Vagina (tissue), 2 donors: ENCODE measurements at regions not wholly inside any gene's neighbourhood (a gene's known extent, or its start where the extent isn't known, plus 50 kb on each side); places are given as distances from the start of the nearest gene placed in this dataset.

Experiments used
- DNase-seq, 2 donors: peaks; one replicate each; pipeline ENCODE4 v3.0.0-alpha.2; 2017; ENCODE audit errors: extremely low spot score in 2 of 2
- H3K27ac ChIP-seq: fragments of 200-600 bp; sonication (generic); one replicate; pipeline ENCODE4 v1.5.1; 2019
- H3K27me3 ChIP-seq: fragments of 200-600 bp; sonication (generic); one replicate; pipeline ENCODE4 v1.5.1; 2019
- H3K36me3 ChIP-seq, 2 donors: fragments of 200-600 bp; sonication (generic); one replicate each; pipeline ENCODE4 v1.5.1; 2017 to 2019
- H3K4me1 ChIP-seq: fragments of 200-600 bp; sonication (generic); one replicate; pipeline ENCODE4 v1.5.1; 2019
- H3K4me3 ChIP-seq, 2 donors: fragments of 200-600 bp; sonication (generic); 1 replicate in 1 of 2; 2 replicates in 1 of 2; pipeline ENCODE4 v1.5.1; 2016 to 2019
- H3K9me3 ChIP-seq: fragments of 200-600 bp; sonication (generic); one replicate; pipeline ENCODE4 v1.5.1; 2019
- CTCF ChIP-seq, 3 experiments: fragments of 450-650 bp in 2 of 3; fragments of 200-600 bp in 1 of 3; sonication (generic) in 1 of 3; IDR thresholded peaks; one replicate each; pipeline ENCODE4 v1.5.1; 2017 to 2019; ENCODE audit warnings: antibody characterized with exemption in 3 of 3, mild to moderate bottlenecking in 2 of 3, moderate library complexity in 2 of 3
- POLR2A ChIP-seq, 2 donors: fragments of 450-650 bp; IDR thresholded peaks; one replicate each; pipeline ENCODE4 v1.6.1; 2017; ENCODE audit warnings: antibody characterized with exemption in 2 of 2, mild to moderate bottlenecking in 2 of 2, moderate library complexity in 2 of 2
- POLR2AphosphoS5 ChIP-seq, 2 donors: sonication (generic); formaldehyde crosslinking; IDR thresholded peaks; one replicate each; pipeline ENCODE4 v1.9.0; 2017; ENCODE audit warnings: antibody characterized with exemption in 2 of 2, mild to moderate bottlenecking in 2 of 2, low read depth in 1 of 2; ENCODE audit not compliant: insufficient read depth in 1 of 2
- intact Hi-C: fragments of 100-400 bp; cut with DNase I; formaldehyde crosslinking; loops from one replicate; pipeline ENCODE4 v1.15.1; 2023

DNA sequence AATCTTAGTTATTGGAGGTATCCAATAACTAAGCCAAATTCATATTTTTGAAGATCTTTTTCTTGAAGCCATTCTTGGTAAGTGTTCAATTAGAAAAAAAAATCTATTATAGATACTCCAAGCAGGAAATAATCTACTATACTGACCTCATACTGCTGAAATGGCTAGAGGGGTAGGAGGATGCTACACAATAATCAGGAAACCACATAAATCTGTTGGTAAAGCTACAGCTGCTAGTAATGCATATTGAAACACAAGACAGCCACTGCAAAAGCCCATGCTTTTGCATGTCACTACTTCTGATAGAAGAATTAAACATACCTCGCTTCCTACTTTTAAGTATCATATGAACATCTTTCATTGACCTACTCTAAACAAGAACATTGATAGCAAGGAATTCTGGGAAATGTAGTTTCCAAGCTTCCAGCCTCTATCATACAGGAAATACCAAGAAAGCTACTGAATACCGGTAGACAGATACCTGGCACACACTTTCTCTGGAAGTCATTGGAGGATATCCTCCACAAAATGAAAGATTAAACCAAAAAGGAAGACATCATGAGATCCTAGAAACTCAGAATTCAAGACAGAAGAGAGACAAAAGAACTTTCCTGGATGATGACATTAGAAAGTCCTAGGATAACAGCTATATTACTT, 103.0 kb upstream of the VAV3 start:
- H3K4me1 ChIP-seq = peaks cover 8% of the 10 kb centered on the region
- H3K4me3 ChIP-seq = no peak overlapping the region
- H3K27me3 ChIP-seq = no peaks in the 10 kb centered on the region
- TF ChIP-seq CTCF (IDR thresholded peaks at IDR 0.05) (no peak), POLR2A (IDR thresholded peaks at IDR 0.05) (no peak)
- intact Hi-C loops = no loop called here
- H3K36me3 ChIP-seq = no peaks in the 10 kb centered on the region
- H3K27ac ChIP-seq = no peak overlapping the region
- no peak for DNase-seq
- no peaks in the 10 kb centered on the region for H3K9me3 ChIP-seq

DNA sequence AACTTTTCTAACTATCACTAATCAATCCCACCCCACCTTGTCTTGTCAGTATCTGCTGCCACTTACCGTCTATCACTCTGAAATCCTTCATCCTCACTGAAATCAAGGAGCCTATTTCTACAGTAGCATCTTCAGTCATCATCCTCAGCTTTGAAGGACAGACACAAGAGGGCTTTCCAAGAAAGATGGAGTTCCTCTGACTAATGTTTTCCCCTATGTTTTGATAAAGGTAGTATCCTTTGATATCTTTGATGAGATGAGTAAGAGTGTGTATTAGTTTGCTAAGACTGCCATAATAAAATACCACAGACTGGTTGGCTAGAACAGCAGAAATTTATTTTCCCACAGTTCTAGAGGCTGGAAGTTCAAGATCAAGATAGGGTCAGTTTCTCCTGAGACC, 101.8 kb upstream of the VAV3 start:
- Histone ChIP-seq H3K9me3 (no peaks in the 10 kb centered on the region), H3K27me3 (no peaks in the 10 kb centered on the region), H3K27ac (no peak overlapping the region), H3K36me3 (no peaks in the 10 kb centered on the region), H3K4me3 (no peak overlapping the region), H3K4me1 (peaks cover 8% of the 10 kb centered on the region)
- TF ChIP-seq POLR2AphosphoS5 (IDR thresholded peaks at IDR 0.05; ENCODE audit: insufficient read depth in 1 of 2, low read depth in 1 of 2) (no peak), CTCF (IDR thresholded peaks at IDR 0.05) (no peak), POLR2A (IDR thresholded peaks at IDR 0.05) (no peak)
- intact Hi-C loops = no loop called here
- no peak for DNase-seq

DNA sequence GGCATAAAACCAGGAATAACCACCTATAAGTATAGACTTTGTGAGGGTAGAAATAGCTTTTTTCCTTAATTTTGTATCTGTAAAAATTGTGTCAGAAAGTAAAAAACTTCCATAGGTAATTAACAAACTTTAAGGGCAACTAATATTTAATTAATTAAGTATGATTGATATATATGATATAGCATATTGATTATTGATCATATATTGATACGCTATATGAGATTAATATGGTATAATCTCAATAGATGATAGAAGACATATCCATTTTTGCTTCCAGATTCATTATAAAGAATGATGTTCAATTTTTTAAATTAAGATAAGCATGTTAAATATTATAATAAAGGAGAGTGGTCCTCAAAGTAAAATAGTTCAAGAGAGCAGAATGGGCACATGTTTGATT, 99.3 kb upstream of the VAV3 start:
- Histone ChIP-seq H3K36me3 (no peaks in the 10 kb centered on the region), H3K4me1 (no peaks in the 10 kb centered on the region), H3K27me3 (no peaks in the 10 kb centered on the region), H3K4me3 (no peak overlapping the region), H3K27ac (no peak overlapping the region), H3K9me3 (no peaks in the 10 kb centered on the region)
- no peak for DNase-seq
- TF ChIP-seq POLR2AphosphoS5 (IDR thresholded peaks at IDR 0.05; ENCODE audit: insufficient read depth in 1 of 2, low read depth in 1 of 2) = no peak
- no peak for TF ChIP-seq POLR2A (IDR thresholded peaks at IDR 0.05)
- no peak for TF ChIP-seq CTCF (IDR thresholded peaks at IDR 0.05)
- intact Hi-C loops = no loop called here

DNA sequence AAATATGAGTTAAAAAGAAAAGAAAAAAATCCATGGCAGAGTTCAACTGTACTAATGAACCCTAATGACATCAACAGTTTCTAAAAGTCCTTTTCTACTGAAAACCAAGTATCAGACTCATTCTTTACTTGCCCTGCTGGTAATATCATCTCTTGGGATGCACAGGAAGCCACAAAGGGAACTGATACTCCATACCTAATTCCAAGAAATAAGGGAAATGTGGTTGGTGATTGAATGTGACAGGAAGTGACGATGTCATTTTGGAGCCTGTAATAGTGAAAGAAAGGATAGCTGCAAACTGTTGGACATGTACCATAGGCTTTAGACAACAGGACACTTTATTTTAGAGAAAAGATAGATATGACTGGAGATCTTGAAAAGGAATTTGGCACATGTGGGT, 98.7 kb upstream of the VAV3 start:
- no peak for TF ChIP-seq POLR2AphosphoS5 (IDR thresholded peaks at IDR 0.05; ENCODE audit: insufficient read depth in 1 of 2, low read depth in 1 of 2)
- no peak for TF ChIP-seq CTCF (IDR thresholded peaks at IDR 0.05)
- no peak for TF ChIP-seq POLR2A (IDR thresholded peaks at IDR 0.05)
- H3K4me1 ChIP-seq = no peaks in the 10 kb centered on the region
- H3K27ac ChIP-seq = no peak overlapping the region
- H3K36me3 ChIP-seq = no peaks in the 10 kb centered on the region
- H3K27me3 ChIP-seq = no peaks in the 10 kb centered on the region
- H3K9me3 ChIP-seq = no peaks in the 10 kb centered on the region
- no peak for DNase-seq
- no peak overlapping the region for H3K4me3 ChIP-seq
- intact Hi-C loops = no loop called here

GRCh38 chr1:108059945-108060344, 95.0 kb upstream of the VAV3 start:
- intact Hi-C loops = no loop called here
- no peaks in the 10 kb centered on the region for H3K27me3 ChIP-seq
- H3K4me1 ChIP-seq = no peaks in the 10 kb centered on the region
- no peak for DNase-seq
- H3K27ac ChIP-seq = no peak overlapping the region
- no peaks in the 10 kb centered on the region for H3K36me3 ChIP-seq
- no peak overlapping the region for H3K4me3 ChIP-seq
- H3K9me3 ChIP-seq = no peaks in the 10 kb centered on the region
- TF ChIP-seq CTCF (IDR thresholded peaks at IDR 0.05) (no peak), POLR2A (IDR thresholded peaks at IDR 0.05) (no peak), POLR2AphosphoS5 (IDR thresholded peaks at IDR 0.05; ENCODE audit: insufficient read depth in 1 of 2, low read depth in 1 of 2) (no peak)
